ENCODE measurements at regions not wholly inside any gene's neighbourhood (a gene's known extent, or its start where the extent isn't known, plus 50 kb on each side); places are given as distances from the start of the nearest gene placed in this dataset. TPM values are rescaled to one million over a fixed set of nuclear protein-coding genes. Genes with fewer than 3 reads are reported as not detected.
"Not testable (repeated sequence)": the region's sequence is repeated elsewhere in the genome, so short reads cannot be mapped to it uniquely, and the experiment has no call there.

- no peaks in the 10 kb centered on the region for H3K36me3 Mint-ChIP-seq (ENCODE audit: low read depth)
- H3K27me3 Mint-ChIP-seq (ENCODE audit: low read depth): peaks cover 1% of the 10 kb centered on the region
- H3K27ac Mint-ChIP-seq (ENCODE audit: unreplicated experiment): no peak overlapping the region
- DNase-seq (ENCODE audit: low spot score): no peak
- no peaks in the 10 kb centered on the region for H3K9me3 Mint-ChIP-seq (ENCODE audit: low read depth)
- TF ChIP-seq, protein P1, sequence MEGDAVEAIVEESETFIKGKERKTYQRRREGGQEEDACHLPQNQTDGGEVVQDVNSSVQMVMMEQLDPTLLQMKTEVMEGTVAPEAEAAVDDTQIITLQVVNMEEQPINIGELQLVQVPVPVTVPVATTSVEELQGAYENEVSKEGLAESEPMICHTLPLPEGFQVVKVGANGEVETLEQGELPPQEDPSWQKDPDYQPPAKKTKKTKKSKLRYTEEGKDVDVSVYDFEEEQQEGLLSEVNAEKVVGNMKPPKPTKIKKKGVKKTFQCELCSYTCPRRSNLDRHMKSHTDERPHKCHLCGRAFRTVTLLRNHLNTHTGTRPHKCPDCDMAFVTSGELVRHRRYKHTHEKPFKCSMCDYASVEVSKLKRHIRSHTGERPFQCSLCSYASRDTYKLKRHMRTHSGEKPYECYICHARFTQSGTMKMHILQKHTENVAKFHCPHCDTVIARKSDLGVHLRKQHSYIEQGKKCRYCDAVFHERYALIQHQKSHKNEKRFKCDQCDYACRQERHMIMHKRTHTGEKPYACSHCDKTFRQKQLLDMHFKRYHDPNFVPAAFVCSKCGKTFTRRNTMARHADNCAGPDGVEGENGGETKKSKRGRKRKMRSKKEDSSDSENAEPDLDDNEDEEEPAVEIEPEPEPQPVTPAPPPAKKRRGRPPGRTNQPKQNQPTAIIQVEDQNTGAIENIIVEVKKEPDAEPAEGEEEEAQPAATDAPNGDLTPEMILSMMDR (IDR thresholded peaks at IDR 0.05): no peak
- no peaks in the 10 kb centered on the region for H3K4me1 Mint-ChIP-seq (ENCODE audit: low read depth)
- no peak overlapping the region for H3K4me3 Mint-ChIP-seq (ENCODE audit: unreplicated experiment)
These were observed 77.9 kb upstream of the AADAT start for GRCh38 chr4:170167678-170168077.

GRCh38 chr4:170166193-170166592 lies 76.4 kb upstream of the AADAT start:
- H3K4me1 Mint-ChIP-seq (ENCODE audit: low read depth); H3K9me3 Mint-ChIP-seq (ENCODE audit: low read depth); DNase-seq (ENCODE audit: low spot score); H3K36me3 Mint-ChIP-seq (ENCODE audit: low read depth); H3K4me3 Mint-ChIP-seq (ENCODE audit: unreplicated experiment); H3K27me3 Mint-ChIP-seq (ENCODE audit: low read depth); H3K27ac Mint-ChIP-seq (ENCODE audit: unreplicated experiment): not testable (repeated sequence)

DNA sequence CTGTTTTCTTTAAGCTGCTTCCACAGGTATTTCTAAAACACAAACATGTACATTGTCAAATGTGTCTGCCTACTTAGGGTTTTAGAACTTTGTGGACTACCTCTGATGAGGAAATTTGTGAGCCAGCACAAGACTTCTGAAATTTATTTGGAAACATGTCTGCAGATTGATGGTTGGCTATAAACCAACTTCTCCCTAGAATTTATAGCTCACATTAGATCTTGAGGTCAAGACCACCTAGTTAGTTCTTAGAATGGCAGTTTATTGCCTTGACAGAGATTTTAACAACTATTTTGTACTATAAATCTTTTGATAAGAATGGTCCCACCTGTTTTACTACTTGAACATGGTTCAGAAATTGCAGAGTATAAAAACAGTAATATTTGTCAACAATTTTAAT lies 72.7 kb upstream of the AADAT start:
- Mint-ChIP-seq H3K36me3 (ENCODE audit: low read depth) (no peaks in the 10 kb centered on the region), H3K27ac (ENCODE audit: unreplicated experiment) (no peak overlapping the region), H3K4me3 (ENCODE audit: unreplicated experiment) (no peak overlapping the region), H3K27me3 (ENCODE audit: low read depth) (no peaks in the 10 kb centered on the region), H3K9me3 (ENCODE audit: low read depth) (peaks cover 8% of the 10 kb centered on the region), H3K4me1 (ENCODE audit: low read depth) (no peaks in the 10 kb centered on the region)
- no peak for DNase-seq (ENCODE audit: low spot score)
- TF ChIP-seq, protein P1 (IDR thresholded peaks at IDR 0.05): no peak

DNA sequence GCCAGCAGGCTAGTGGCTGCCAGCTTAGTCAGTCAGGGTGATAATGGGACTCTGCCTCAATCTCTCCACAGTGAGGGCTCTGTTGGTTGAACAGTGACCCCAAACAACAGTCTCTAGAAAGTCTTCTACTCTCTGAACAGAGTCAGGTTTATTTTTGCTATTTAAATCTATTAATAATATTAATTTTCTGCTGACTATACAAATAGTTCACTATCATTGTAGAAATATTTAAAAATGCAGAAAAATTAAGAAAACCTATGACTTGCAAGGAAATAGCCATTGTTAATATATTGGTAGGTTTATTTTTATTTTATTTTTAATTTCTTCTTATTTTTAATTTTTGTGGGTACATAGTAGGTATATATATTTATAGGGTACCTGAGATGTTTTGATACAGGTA lies 67.9 kb upstream of the AADAT start:
- Mint-ChIP-seq H3K4me1 (ENCODE audit: low read depth) (no peaks in the 10 kb centered on the region), H3K9me3 (ENCODE audit: low read depth) (peaks cover 8% of the 10 kb centered on the region), H3K4me3 (ENCODE audit: unreplicated experiment) (no peak overlapping the region), H3K27ac (ENCODE audit: unreplicated experiment) (no peak overlapping the region), H3K36me3 (ENCODE audit: low read depth) (no peaks in the 10 kb centered on the region), H3K27me3 (ENCODE audit: low read depth) (peaks cover 3% of the 10 kb centered on the region)
- TF ChIP-seq, protein P1 (IDR thresholded peaks at IDR 0.05): no peak
- no peak for DNase-seq (ENCODE audit: low spot score)

GRCh38 chr4:170145120-170145519 lies 55.4 kb upstream of the AADAT start:
- peaks cover 4% of the 10 kb centered on the region for H3K9me3 Mint-ChIP-seq (ENCODE audit: low read depth)
- DNase-seq (ENCODE audit: low spot score): no peak
- no peak overlapping the region for H3K4me3 Mint-ChIP-seq (ENCODE audit: unreplicated experiment)
- H3K27me3 Mint-ChIP-seq (ENCODE audit: low read depth): peaks cover 19% of the 10 kb centered on the region
- H3K27ac Mint-ChIP-seq (ENCODE audit: unreplicated experiment): no peak overlapping the region
- no peaks in the 10 kb centered on the region for H3K4me1 Mint-ChIP-seq (ENCODE audit: low read depth)
- TF ChIP-seq, protein P1 (IDR thresholded peaks at IDR 0.05): no peak
- H3K36me3 Mint-ChIP-seq (ENCODE audit: low read depth): no peaks in the 10 kb centered on the region

- TF ChIP-seq, protein P1 (IDR thresholded peaks at IDR 0.05): no peak
- H3K9me3 Mint-ChIP-seq (ENCODE audit: low read depth): no peaks in the 10 kb centered on the region
- H3K27me3 Mint-ChIP-seq (ENCODE audit: low read depth): peaks cover 28% of the 10 kb centered on the region
- no peak overlapping the region for H3K27ac Mint-ChIP-seq (ENCODE audit: unreplicated experiment)
- H3K36me3 Mint-ChIP-seq (ENCODE audit: low read depth): no peaks in the 10 kb centered on the region
- DNase-seq (ENCODE audit: low spot score): no peak
- peaks cover 5% of the 10 kb centered on the region for H3K4me1 Mint-ChIP-seq (ENCODE audit: low read depth)
- H3K4me3 Mint-ChIP-seq (ENCODE audit: unreplicated experiment): no peak overlapping the region
These were observed 50.0 kb upstream of the AADAT start for GRCh38 chr4:170139764-170140163.

Small RNA genes lying in the stretch of these regions (microRNA-seq; reads per million reads assigned to microRNA genes)
- gene MIR6082 (ENCODE audit: borderline number of aligned reads): not detected

Data from chondrocyte (in vitro differentiated cells).